GM19023 (cell line): ENCODE measurements at regions not wholly inside any gene's neighbourhood (a gene's known extent, or its start where the extent isn't known, plus 50 kb on each side); places are given as distances from the start of the nearest gene placed in this dataset.

ENCODE experiments used
- ATAC-seq: cut with Tn5 transposase; IDR thresholded peaks from one replicate; pipeline ENCODE4 v1.9.1; 2021; ENCODE audit warnings: mild to moderate bottlenecking, moderate library complexity; ENCODE audit not compliant: unreplicated experiment

- ATAC-seq = no peak
Measured at GRCh38 chr14:97027256-97027999, 230.2 kb downstream of the VRK1 start.

- no peak for ATAC-seq
Measured at GRCh38 chr14:97028382-97028781, 231.2 kb downstream of the VRK1 start.

DNA sequence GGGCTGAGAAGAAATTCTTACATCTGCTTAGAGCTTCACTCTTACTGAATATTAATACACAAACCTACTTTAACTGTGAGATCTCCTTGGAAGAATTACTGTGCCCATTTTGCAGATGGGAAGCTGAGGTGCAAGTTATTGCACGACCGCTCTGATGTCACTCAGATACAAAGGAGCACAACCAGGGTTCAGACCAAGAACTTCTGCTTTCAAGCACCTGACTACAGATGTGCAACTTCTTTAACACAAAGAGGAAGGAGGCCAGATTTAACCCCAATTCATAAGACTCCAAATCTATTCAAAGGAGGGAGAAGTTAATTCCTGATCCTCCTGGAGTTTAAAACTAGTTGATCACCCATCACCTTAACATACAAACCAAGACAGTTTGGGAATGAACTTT is 232.6 kb downstream of the VRK1 start:
- no peak for ATAC-seq

GRCh38 chr14:97031530-97031929 is 234.3 kb downstream of the VRK1 start:
- ATAC-seq = no peak

DNA sequence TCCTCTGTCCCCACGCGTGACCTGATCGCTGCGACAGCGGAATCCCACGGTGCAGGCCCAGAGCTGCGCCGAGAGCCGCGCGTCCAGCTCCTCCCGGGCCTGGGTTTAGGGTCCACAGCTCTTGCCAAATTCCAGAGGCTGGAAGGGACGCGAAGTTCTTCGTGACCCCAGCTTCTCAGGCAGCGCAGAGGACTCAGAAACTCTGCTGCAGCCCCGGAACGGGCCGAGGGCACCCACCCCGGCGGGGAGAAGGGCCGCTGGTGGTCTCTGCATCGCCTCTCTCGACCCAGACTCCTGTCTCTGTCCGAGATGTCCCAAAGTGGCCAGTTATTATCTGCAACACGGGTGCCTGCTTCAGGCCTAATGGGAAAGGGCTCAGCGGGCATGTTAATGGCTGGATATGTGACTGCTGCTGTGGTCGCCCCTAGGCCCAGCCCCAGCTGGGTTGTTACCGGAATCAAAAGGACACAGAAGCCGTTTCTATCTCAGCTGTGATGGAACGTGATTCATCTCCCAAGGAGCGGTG is 236.4 kb downstream of the VRK1 start:
- no peak for ATAC-seq

- ATAC-seq = no peak
Measured at GRCh38 chr14:97036086-97036852, 239.1 kb downstream of the VRK1 start.

GRCh38 chr14:97039717-97040363 is 242.7 kb downstream of the VRK1 start:
- ATAC-seq = no peak

DNA sequence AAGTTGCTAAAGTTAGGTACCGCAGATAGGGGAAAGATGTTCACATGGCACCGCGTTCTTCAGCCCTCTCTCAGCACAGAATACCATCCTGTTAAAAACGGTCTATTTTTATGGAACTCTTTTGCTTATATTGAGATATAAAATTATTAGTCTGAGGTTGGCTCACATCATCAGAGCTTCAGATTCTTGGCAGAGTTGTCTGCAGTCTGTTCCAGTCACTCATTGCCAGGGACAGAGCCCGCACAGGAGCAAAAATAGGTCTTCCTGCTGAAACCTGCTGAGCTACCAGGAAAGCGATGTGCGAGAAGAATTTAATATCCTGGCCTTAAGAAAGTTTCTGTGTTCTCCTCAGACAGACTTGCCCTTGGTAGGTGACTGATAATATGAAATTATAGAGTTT is 249.8 kb downstream of the VRK1 start:
- ATAC-seq = no peak

DNA sequence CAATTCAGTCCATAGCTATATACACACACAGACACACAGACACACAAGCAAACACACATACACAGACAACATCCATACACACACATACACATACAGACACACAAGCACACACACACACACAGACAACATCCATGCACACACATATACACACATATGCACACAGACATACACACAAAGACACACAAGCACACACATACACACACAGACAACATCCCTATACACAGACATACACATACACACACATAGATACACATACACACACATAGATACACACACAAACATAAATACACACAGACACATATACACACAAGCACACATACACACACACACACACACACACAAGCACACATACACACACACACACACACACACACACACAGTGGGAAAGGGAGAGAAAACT is 254.8 kb downstream of the VRK1 start:
- no peak for ATAC-seq

- ATAC-seq = no peak
Measured at GRCh38 chr14:97053941-97054340, 256.8 kb downstream of the VRK1 start.

DNA sequence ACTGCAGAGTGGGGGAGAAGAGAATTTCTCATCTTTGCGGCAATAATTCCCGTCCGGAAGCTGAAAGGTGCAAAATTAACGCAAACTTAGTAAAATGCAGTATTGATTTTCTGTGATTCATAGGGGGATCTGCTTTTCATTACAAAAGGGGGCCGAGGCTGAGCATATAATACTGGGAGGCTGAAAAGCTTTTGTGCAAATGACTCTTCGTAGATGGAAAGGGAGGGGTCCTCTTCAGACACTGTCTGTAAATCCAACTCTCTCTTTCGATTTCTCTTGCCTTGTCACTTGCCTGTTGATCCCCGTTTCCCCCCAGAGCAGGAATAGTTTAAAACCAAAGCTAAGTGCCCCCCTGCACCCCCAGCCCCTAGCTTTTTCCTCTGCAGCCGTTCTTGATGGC is 258.2 kb downstream of the VRK1 start:
- ATAC-seq = no peak

GRCh38 chr14:97056086-97056485 is 258.9 kb downstream of the VRK1 start:
- no peak for ATAC-seq

DNA sequence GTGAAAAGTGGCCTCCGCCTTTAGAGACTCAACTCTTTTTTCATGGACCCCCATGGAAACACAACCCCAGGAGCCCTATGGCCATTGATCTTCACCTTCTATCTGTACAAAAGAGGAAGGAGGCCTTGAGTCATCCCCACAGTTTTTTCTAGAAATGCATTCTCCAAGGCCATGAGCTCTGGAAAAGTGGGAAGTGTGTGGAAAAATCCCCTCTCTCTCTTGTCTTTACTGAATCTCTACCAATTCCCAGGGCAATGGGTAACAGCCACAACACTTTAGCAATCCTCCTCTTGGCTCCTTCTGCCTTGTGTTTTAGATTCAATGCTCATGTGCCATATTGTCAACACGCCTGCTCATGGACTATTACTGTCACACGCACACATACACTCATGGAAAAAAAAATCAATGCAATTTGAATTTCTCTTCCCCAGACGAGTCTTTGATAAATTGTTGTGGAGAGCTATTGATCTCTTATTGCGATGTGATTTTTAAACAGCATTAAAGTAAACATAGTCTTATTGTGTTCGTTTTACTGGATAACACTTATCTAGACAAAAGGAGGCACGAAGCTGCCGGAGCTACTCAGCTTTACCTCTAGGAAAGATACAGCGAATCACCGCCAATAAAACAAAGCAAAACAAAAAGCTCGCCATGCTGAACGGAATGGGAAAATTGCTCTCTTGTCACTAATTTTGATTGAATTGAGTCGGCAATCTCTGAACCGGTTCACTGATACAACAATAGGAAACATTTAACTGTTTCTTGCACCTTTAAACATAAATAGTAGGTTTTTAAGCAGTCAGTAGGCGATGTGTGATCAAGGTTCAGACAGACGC is 260.3 kb downstream of the VRK1 start:
- ATAC-seq = no peak

DNA sequence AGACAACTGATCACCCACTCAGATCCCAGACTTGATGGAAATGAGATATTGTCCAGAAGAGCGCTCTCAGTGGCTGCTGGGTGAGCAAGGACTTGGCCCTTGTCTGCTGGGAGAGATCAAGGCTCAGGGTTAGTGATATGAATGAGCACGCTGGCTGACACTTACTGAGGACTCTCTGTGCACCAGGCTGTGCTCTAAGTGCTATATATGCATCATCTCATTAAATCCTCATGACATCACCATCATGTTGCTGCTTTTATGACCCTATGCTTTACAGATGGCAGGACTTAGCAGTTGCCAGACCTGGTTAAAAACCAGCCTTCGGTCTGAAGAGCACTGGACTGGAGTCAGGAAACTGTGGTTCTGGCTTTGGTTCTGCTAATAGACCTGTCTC is 260.9 kb downstream of the VRK1 start:
- no peak for ATAC-seq

GRCh38 chr14:97058589-97058988 is 261.4 kb downstream of the VRK1 start:
- ATAC-seq = no peak

DNA sequence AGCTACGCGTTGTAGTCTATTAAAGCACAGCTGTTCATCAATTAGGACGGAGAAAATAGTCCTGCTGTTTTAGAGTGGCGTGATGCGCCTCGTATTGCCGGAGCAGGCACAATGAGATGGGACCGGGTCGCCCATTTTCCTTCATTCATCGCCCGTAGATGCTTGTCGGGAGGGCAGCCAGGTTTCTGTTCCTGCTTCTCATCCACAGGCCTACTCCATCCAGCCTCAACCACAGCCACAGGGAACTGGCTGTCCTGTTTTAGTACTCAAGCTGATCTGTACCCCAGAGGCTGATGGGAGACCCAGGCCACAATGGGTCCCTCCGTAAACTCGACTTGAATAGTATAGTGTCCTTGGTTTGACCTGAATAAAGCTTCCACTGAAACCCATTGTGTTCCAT is 264.0 kb downstream of the VRK1 start:
- ATAC-seq = no peak

GRCh38 chr14:97061714-97062113 is 264.5 kb downstream of the VRK1 start:
- no peak for ATAC-seq

DNA sequence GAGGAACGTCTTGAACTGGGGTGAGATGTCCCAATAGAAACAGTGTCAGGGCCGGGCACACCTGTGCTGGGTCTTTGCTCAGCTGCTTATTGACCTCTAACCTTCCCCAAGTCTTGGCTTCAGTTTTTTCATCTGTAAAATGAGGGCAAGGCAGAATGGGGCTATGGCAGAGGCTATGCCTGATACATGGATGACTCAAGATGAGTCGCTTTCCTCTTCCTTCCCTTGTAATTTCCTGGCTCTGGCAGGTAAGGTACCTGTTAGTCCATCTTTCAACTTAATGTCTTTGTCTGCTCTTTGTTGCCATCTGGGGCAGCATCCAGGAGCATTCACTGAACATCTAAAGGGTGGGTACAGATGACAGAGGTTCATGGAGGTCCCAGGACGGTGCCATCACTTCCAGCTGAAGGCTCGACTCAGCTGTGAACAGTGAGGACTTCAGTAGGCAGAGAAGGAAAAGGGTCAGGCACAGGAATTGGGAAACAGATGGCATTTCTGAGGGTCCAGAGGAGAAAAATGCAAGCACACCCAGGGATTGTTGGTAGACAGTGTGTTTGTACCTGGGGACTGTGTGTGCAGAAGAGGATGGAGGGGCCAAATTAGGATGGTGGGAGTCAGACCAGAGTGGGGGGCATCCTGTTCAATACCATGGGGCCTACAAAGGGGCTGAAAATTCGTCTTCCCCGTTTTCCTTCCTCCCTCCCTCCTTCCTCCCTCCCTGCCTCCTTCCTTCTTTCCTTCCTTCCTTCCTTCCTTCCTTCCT is 268.3 kb downstream of the VRK1 start:
- no peak for ATAC-seq

DNA sequence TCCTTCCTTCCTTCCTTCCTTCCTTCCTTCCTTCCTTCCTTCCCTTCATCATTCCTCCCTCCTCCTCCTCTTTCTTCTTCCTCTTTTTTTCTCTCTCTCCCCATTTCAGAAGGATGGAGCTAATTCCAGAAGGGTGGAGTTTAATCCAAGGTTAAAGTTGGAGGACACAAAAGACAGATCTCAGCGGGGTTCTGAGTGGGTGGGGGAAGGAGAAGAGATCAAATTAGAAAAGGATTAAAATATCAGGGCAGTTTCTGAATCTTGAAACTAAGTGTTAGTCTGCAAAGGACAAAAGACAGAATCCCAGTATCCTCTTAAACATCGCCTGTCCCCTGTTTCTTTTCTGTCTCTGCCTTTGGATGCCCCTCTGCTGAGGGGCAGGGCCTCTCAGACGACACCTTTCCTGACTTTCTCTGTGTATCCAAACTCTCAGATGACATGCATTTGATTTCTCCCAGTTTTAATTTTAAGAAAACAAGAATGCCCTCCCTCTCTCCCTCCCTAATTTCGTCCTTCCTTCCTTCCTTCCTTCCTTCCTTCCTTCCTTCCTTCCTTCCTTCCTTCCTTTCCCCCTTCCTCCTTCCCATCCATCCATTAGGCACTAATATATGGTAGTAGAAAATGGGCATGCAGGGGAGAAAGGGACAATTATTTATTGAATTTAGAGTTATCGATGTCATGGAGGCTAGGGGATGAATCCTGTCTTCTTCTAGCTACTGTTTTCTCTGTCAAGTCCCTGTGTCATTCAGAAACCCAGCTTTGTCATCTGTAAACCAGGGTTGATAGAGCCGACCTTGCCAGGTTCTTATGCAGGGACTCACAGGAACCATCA is 269.1 kb downstream of the VRK1 start:
- no peak for ATAC-seq
